SU-DHL-6 (cell line): ENCODE measurements at regions not wholly inside any gene's neighbourhood (a gene's known extent, or its start where the extent isn't known, plus 50 kb on each side); places are given as distances from the start of the nearest gene placed in this dataset.

Source experiments
- H2AFZ ChIP-seq: fragments of 200-600 bp; sonication (generic); 2 replicates; pipeline ENCODE4 v1.6.1; 2014; ENCODE audit warnings: low read depth, mild to moderate bottlenecking, moderate library complexity, mixed read lengths, antibody characterized with exemption, low read length; ENCODE audit not compliant: severe bottlenecking
- H3F3A ChIP-seq: fragments of 200-600 bp; shearing (Covaris generic); 2 replicates; pipeline ENCODE4 v1.6.0; 2016; ENCODE audit warnings: antibody characterized with exemption, mild to moderate bottlenecking; ENCODE audit not compliant: insufficient read depth
- H3K27ac ChIP-seq: fragments of 200-600 bp; sonication (generic); 2 replicates; pipeline ENCODE4 v1.5.1; 2016; ENCODE audit warnings: low read depth, mild to moderate bottlenecking, low read length, moderate library complexity, mixed read lengths
- H3K27me3 ChIP-seq: fragments of 200-600 bp; sonication (generic), shearing (Covaris generic); 2 replicates; pipeline ENCODE4 v1.6.0; 2014; ENCODE audit warnings: mild to moderate bottlenecking, low read length
- H3K36me3 ChIP-seq: fragments of 200-600 bp; sonication (generic); 2 replicates; pipeline ENCODE4 v1.6.1; 2014; ENCODE audit warnings: mild to moderate bottlenecking, low read length, mixed read lengths
- H3K4me2 ChIP-seq: fragments of 300-600, 200-600 bp; shearing (Covaris generic), sonication (generic); 2 replicates; pipeline ENCODE4 v1.6.0; 2014; ENCODE audit warnings: low read length, low read depth, mild to moderate bottlenecking; ENCODE audit not compliant: poor library complexity, severe bottlenecking
- H3K4me3 ChIP-seq: fragments of 200-600 bp; sonication (generic); 2 replicates; pipeline ENCODE4 v1.5.1; 2014; ENCODE audit warnings: antibody characterized with exemption, low read length, mild to moderate bottlenecking, mixed read lengths; ENCODE audit not compliant: insufficient read depth, poor library complexity, severe bottlenecking
- H3K79me2 ChIP-seq: fragments of 200-600 bp; sonication (generic); 2 replicates; pipeline ENCODE4 v1.6.1; 2014; ENCODE audit warnings: mild to moderate bottlenecking, low read length, moderate library complexity; ENCODE audit not compliant: insufficient read depth
- H3K9ac ChIP-seq: fragments of 200-600 bp; sonication (generic); 2 replicates; pipeline ENCODE4 v1.7.0; 2014; ENCODE audit warnings: mild to moderate bottlenecking, low read length
- H3K9me2 ChIP-seq: fragments of 200-600 bp; sonication (generic); replicated peaks from 2 replicates; pipeline ENCODE4 v1.6.1; 2014; ENCODE audit warnings: low read length; ENCODE audit not compliant: insufficient read depth
- H3K9me3 ChIP-seq: fragments of 200-600 bp; sonication (generic); 2 replicates; pipeline ENCODE4 v1.6.1; 2014; ENCODE audit warnings: low read length, mixed read lengths; ENCODE audit not compliant: insufficient read depth
- H4K20me1 ChIP-seq: fragments of 200-600 bp; sonication (generic); 2 replicates; pipeline ENCODE4 v1.6.1; 2014; ENCODE audit warnings: low read depth, mild to moderate bottlenecking, antibody characterized with exemption, low read length, moderate library complexity, mixed read lengths
- CTCF ChIP-seq: fragments of 200-600 bp; sonication (generic); IDR thresholded peaks from one replicate; pipeline ENCODE4 v1.5.1; 2017; ENCODE audit warnings: antibody characterized with exemption, mild to moderate bottlenecking, low read length, moderate library complexity; ENCODE audit not compliant: insufficient read depth, poor library complexity, severe bottlenecking
- EZH2phosphoT487 ChIP-seq: fragments of 200-600 bp; sonication (generic), shearing (Covaris generic); conservative IDR thresholded peaks from 2 replicates; pipeline ENCODE4 v1.6.1; 2018; ENCODE audit warnings: mild to moderate bottlenecking, antibody characterized with exemption, low read length, moderate library complexity, mixed read lengths

GRCh38 chr5:124614836-124615385 is 131.5 kb downstream of the ZNF608 start:
- no peaks in the 10 kb centered on the region for H3K9me2 ChIP-seq

GRCh38 chr5:124614105-124614504 is 132.3 kb downstream of the ZNF608 start:
- no peak overlapping the region for H3K4me3 ChIP-seq
- H3K27ac ChIP-seq: no peak overlapping the region
- H3K9ac ChIP-seq: no peak overlapping the region
- no peaks in the 10 kb centered on the region for H3F3A ChIP-seq
- no peak overlapping the region for H3K4me2 ChIP-seq
- no peaks in the 10 kb centered on the region for H3K9me3 ChIP-seq
- H3K9me2 ChIP-seq: no peaks in the 10 kb centered on the region
- H4K20me1 ChIP-seq: no peaks in the 10 kb centered on the region
- H3K79me2 ChIP-seq: no peaks in the 10 kb centered on the region
- H3K27me3 ChIP-seq: no peaks in the 10 kb centered on the region
- no peaks in the 10 kb centered on the region for H3K36me3 ChIP-seq
- no peak overlapping the region for H2AFZ ChIP-seq
- TF ChIP-seq EZH2phosphoT487 (no peak), CTCF (no peak)

More at GRCh38 chr5:124614836-124615385, 131.5 kb downstream of the ZNF608 start:
- H3K4me2 ChIP-seq: no peak overlapping the region
- no peak overlapping the region for H3K27ac ChIP-seq
- no peaks in the 10 kb centered on the region for H4K20me1 ChIP-seq
- no peaks in the 10 kb centered on the region for H3K36me3 ChIP-seq
- no peaks in the 10 kb centered on the region for H3K9me3 ChIP-seq
- H3K9ac ChIP-seq: no peak overlapping the region
- no peaks in the 10 kb centered on the region for H3F3A ChIP-seq
- H3K79me2 ChIP-seq: no peaks in the 10 kb centered on the region
- TF ChIP-seq EZH2phosphoT487 (no peak), CTCF (no peak)
- no peaks in the 10 kb centered on the region for H3K27me3 ChIP-seq
- no peak overlapping the region for H3K4me3 ChIP-seq
- H2AFZ ChIP-seq: no peak overlapping the region

- Histone ChIP-seq H3K9ac (no peak overlapping the region), H3K9me3 (no peaks in the 10 kb centered on the region), H3K36me3 (no peaks in the 10 kb centered on the region), H3K79me2 (no peaks in the 10 kb centered on the region), H3K4me3 (no peak overlapping the region), H3K27ac (no peak overlapping the region), H3K9me2 (no peaks in the 10 kb centered on the region), H3K27me3 (no peaks in the 10 kb centered on the region), H2AFZ (no peak overlapping the region), H4K20me1 (no peaks in the 10 kb centered on the region), H3F3A (no peaks in the 10 kb centered on the region), H3K4me2 (no peak overlapping the region)
- TF ChIP-seq EZH2phosphoT487 (no peak), CTCF (no peak)
These were observed 133.0 kb downstream of the ZNF608 start for GRCh38 chr5:124613273-124613953.
